G401.6 (cell line): ENCODE measurements at regions not wholly inside any gene's neighbourhood (a gene's known extent, or its start where the extent isn't known, plus 50 kb on each side); places are given as distances from the start of the nearest gene placed in this dataset.

Experiments used
- FAIRE-seq: peaks from 2 replicates; lab custom pipeline; 2012; peaks lifted over from hg19 to GRCh38; lab: Jason Lieb, UNC

DNA sequence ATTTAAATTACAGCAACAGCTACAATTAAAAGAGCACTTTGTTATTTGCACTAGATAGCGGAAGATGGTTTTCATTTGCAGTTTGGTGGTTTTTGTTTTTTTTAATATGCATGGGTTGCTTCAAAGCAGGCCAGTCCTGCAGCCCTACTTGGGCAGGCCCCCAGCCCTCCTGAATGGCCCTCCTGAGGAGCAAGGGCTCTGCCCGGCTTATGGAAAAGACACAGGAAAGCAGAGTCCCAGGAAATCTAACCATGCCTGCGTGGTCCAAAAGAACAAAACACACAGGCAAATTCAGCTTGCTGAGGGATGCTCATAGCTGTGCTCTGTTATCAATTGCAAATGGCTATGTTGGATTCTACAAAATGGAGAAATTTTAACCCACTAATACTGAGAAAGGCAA, 371.1 kb upstream of the ARID1B start:
- no peak for FAIRE-seq

DNA sequence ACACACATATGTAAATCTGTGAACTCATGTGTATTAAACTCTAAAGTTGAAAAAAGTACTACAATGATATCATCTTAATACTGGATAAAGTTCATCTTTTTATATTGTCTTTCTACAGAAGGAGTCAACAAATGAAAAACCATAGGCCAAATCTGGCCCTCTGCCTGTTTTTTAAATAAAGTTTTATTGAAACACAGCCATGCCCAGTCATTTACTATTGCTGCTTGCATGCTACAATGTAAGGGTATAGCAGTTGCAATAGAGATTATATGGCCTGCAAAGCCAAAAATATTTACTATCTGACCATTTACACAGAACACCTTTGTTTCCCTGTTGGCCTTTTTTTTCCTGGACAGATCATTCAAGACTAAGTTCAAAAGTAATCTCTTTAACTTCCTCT, 374.6 kb upstream of the ARID1B start:
- FAIRE-seq = no peak

DNA sequence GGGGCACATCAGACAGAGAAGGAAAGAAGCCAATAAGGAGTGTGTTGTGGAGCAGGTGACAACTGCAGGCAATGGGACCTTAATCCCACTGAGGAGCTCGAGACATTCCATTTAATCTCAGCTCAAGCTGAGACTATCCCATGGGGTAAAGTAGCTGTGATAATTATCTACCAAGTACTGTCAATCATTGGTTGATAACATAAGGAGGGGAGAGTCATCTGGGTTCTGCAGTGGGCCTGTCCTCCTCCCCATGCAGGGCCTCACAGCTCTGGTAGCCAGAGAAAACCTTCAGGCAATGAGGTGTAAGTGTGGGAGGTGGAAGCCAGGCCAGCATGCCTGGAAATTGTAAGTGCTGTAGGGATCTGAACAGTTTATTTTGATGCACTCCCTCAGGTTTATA, 375.0 kb upstream of the ARID1B start:
- FAIRE-seq = no peak

DNA sequence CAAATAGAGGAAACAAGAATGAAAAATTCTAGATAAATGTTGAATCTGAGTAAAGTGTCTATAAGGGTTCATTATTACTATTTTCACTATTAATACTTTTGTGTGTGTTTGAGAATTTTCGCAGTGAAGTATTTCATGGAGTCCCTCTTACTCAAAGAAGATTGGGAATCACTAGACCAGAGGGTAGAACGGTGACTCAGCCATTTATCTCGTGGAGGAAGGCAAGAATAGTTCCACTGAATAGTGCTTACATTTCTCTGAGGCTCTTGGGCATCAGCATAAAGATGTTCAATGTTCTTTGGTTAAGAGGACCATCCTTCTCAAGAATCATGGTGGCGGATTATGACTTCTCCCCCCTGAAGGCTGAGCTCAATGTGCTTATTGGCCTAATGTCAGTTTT, 376.7 kb upstream of the ARID1B start:
- no peak for FAIRE-seq

DNA sequence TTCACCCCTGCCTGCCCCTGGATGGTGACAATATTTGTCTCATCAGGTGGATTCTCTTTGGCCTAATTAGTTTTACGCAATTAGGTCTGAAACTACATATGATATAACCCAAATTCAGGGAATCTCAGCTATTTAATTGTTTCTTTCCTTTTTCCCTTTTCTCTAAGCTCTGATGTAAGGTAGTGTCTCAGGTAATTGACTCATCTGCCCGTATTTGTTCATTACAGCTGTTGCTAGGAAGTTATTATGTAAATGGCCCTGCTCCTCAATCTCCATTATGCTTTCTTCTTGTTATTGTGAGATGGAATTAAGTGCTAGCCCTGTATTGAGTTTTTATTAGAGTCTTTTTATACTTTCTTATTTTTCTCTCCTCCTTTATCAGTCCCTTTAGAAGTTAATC, 378.2 kb upstream of the ARID1B start:
- FAIRE-seq = no peak

DNA sequence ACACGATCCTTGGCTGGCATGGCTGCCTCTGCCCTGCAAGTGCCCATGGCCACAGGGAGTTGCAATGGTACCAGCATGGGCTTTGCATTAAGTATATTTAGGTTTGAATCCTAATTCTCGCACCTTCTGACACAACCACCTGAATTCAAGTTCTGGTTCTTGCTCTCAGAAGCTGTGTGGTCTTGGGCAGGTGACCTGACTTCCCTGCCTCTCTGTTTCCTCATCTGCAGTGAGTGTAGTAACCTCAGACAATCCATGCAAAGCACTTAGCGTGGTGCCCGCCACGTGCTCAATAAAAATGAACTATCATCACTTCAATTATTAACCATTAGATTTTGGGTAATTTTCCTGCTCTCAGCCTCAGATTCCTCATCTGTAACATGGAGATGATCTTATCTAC, 378.8 kb upstream of the ARID1B start:
- no peak for FAIRE-seq

DNA sequence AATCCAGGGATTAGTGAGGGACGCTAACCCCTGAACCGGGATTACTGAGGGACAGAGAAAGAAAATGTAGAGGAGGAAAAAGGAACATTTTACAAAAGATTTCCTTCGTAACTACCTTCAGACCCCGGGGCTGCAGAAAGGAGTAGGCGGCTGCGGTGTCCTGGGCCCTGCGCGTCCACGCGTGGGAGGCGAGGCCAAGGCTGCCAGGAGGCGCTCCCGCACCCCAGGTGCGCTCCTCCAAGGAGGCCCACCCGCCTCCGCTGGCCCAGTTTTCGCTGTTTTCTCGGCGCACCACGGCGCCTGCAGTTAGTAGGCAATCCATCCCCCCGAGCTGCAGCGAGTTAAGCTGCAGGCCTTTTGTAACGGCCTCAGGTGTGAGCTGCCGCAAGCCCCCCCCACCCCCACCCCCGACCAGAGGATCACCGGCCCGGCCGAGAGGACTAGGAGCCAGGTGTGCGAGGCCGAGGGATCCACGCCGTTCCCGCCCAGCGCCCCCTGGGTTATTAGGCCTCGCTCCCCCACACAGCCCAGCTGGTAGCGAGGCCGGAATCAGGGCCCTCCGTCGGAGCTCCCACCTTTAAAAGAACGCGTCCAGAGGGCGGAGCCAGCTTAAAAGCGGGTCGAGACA, 380.3 kb upstream of the ARID1B start:
- no peak for FAIRE-seq

DNA sequence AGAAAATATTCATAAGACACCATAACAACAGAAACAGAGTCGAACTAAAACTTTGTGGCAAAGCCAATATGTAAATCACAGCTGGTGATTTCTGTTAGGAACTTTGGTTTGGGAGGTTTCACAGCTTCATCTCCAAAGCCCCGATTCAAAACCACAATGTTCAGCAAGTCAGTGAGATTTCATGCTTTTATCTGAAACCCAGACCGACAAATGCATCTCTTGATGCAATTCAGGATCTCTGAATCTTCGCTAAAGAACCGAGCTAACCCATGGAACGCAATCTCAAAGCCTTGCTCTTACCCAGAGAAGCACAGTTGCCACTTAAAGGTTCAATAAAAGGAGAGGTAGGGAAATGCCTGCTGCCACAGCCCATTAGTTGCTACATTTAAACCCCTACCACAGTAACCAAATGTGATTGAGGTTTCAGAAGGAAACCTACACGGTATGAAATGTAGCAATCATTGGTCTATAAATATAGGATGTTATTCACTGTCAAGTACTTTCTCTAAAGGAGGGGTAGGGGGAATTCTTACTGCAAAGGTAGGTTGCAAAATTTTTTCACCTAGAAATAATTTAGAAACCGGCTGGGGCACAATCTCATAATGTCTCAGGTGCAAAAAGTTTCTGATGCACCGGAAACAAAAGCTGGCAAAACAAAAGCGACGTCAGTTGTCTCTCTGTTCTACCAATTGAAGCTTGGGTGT, 381.0 kb upstream of the ARID1B start:
- no peak for FAIRE-seq

DNA sequence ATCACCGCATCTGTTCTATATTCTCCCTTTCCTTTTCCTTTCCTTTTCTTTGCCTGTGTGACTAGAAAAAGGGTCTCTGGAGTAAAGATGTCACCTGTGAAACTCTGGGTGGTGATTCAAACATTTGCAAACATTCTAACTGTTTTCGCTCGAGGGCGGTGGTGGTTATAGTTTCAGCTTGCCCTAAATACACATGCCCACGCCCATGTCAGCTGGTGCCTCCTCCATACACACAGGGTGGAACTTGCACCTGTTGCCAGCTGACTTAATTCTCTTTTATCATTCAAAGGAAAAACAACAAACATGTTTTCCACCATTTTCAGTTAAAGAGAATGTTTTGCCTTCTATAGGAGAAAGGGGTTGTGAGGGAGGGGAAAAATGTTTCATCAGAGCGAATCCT, 381.9 kb upstream of the ARID1B start:
- no peak for FAIRE-seq

DNA sequence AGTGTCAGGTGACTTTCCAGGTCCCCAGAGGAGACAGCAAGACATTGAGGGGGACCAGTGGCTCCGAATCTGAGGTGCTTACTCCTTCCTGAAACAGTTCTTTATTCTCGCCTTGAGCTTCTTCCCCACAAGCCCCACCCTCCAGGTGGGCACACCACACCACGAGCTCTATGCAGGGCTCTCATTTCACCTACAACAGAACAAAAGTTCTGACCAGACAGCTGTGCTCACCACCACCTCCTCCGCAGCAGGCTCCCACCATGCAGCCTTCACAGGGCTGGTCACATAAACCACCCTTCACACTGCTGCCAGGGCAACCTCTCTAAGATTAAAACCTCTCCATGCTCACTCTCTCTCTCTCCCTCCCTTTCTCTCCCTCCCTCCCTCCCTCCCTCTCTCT, 384.5 kb upstream of the ARID1B start:
- no peak for FAIRE-seq

DNA sequence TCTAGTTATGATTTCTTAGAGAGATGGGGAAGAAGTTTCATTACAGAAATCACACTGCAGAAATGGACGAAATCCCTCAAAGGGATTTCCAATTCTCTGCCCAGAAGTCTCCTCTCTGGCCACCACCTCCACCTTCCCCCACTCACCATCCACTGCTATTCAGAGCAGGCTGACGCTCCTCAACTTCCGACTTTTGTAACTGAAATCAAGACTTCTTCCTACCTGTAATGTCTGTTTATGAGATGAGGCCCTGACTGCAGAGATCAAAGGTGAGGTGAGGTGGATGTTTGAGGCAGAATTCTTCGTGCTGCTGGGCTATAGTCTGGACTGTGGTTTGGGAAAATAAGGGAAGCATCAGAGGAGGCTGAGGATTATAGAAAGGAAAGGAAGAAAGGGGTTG, 385.2 kb upstream of the ARID1B start:
- no peak for FAIRE-seq

DNA sequence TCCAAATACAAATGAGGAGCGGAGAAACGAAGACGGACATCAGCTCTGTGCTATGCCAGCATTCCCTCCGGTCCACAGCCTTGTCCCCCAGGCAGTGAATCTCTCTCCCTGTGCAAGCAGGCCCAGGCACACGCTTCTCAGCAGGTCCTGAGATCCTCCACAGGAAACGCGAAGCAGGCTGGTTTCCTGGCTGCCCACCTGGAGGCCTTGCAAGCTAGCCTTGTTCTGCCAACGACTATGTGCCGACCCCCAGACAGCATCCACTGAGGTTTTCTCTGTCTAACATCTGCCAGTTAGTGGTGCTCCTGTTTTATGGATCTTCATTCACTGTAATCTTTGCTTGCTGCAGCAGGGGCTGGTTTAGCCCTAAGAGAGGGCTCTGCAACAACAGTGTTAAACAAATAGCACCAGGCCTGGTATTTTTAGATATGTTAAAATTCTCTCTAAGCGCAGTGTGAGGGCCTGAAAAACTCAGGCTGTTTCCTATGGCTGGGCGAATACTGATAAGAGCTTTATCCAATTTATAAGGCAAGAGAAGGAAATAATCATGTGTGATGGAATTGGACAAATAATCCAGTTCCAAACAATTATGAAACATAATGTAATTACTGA, 386.0 kb upstream of the ARID1B start:
- no peak for FAIRE-seq

DNA sequence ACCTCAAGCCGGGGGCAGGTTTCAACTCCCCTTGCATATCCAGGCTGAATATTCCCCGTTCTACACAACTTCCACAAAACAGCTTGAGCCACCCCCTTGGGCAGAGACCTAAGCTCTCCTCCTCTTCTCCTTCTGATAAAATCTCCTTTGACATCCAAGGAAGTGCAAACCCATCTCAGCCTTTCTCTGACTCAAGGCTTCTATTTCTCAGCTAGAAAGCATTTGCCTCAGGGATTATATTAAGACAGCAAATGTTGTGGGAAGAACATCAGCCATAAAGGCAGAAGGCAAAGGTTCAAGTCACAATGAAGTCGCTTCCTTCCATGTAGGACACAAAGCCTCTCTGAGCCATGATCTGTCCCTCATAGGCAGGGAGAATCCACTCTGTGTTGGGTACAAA, 386.6 kb upstream of the ARID1B start:
- no peak for FAIRE-seq

DNA sequence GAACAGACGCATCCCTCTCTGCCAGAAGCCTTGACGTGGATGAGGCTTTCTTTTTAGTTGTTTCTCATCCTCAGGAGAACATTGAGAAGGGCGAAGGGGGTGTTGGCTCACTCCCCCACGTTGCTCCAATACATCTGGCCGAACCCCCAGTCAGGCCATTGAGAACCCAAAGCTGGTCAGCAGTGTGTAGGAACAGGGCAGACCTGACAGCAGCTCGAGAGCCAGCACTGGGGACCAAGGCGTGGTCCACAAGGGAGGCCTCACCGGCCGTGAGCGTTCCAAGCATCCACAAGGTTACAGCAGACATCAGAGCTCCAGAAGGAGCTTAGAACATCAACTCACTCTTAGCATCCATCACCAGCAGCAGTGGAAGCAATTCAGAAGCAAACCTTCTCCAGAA, 387.9 kb upstream of the ARID1B start:
- no peak for FAIRE-seq

DNA sequence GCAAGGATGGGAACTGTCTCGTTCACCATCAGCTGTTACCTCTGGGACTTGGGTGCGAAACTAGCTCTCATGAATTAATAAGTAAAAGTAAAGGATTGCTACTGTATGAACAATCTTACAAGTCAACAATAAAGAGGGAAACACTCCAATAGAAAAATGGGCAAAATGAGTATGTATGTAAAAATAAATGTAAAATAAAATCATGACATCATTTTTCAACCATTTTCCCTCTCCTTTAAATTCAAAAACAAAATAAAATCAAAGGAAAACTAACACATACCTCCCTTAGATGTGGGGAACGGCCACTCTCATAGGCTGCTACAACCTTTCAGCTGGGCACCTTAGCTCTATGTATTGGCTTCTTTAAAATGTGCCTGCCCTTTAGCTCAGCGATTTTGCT, 389.7 kb upstream of the ARID1B start:
- FAIRE-seq = no peak

DNA sequence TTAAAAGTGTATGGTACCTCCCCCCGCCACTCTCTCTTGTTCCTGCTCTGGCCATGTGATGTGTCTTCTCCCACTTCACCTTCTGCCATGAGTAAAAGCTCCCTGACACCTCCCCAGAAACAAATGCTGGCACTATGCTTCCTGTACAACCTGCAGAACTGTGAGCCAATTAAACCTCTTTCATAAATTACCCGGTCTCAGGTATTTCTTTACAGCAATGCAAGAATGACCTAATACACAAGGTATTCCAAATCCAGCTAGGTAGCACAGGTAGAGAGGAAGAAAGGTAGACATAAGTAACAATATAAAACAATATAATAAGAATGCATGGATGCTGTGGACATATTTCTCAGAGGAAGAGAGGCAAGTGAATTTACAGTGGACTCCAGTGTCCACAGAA, 394.1 kb upstream of the ARID1B start:
- FAIRE-seq = no peak

DNA sequence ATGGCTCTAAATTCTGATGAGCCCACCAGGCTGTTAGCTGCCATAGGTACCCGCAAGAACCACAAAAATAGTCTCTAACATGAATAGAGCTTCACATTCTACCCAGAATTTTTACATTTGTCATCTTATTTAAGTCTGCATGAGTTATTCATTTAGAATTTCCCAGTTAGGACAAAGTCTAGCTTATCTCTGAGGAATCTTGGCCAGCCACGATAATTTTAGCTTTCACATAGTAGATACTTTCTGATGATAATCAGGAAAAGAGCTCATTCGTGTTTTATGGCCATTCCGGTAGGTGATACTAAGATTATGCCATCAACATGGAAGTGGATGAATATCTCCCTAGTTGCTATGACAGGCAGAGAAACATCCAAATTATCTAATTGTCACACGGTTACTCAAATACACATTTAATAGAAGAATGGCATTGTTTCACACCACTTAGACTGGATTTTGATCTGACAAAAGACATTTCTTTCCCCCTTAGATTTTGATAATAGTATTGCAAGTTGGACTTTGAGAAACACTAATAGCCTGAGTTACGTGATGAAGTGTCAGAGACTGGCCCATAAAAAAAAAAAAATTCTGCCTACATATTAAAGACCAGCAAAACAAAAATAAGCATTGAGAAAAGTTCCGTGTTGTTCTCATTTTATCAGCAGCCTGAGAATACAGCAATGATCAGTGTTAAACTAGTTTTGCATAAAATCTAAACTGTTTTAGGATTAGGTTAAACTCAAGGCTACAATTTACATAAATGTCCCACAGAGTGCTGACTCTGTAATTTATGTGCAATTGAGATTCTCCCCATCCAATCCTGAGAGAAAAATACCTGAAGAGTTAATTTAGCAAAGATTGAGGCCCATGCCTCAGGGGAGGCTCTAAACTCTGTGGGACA, 397.5 kb upstream of the ARID1B start:
- FAIRE-seq = no peak

DNA sequence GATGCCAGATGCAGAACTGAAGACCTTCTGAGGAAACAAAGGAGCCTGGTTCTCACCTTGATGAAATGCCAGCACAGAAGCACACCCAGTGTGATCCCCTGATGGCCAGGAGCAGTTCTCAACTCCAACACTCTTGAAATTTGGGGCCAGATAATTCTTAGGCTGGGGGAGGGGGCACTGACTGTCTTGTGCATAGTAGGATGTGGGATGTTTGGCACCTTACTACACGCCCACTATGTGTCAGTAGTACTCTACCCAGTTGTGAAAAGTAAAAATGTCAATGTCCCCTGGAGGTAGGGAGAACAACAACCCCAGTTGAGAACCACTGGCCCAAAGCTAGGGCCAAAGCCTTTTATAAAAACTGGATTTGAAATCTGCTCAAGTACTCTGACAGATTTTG, 398.3 kb upstream of the ARID1B start:
- no peak for FAIRE-seq

DNA sequence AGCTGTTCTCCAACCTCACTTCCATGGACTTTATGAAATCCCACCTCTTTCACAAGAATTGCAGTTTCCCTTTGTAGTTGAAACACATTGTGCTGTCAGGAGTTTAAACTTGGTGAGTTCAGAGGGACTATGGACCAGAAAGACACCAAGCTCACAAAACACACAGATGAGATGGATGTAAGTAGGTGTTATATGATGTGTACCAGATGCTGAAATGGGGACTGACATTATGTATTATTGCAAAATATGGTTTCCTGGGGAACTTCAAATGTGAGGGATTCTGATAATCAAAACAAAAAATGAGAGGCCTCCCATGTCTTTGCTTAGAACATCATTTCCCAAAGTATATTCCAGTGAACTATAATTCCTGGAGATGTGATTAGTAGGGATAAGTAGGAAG, 401.1 kb upstream of the ARID1B start:
- FAIRE-seq = no peak

DNA sequence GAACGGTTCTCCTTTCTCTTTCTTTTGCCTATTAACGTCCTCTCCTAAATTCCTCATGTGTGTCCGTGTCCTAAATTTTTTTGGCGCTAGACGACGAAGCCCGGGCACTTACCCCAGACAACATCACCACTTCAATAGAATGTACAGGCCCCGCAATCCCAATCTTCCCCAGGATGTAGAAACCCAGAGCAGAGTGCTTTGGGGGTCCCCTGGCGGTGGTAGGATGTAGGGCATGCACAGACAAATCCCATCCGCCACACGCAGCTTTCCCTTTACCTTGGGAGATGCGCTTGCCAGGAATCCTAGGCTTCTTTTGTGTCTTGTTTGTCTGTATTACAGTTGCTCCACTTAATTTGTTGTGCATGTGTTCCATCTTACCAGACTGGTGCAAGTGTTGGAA, 417.3 kb upstream of the ARID1B start:
- no peak for FAIRE-seq

DNA sequence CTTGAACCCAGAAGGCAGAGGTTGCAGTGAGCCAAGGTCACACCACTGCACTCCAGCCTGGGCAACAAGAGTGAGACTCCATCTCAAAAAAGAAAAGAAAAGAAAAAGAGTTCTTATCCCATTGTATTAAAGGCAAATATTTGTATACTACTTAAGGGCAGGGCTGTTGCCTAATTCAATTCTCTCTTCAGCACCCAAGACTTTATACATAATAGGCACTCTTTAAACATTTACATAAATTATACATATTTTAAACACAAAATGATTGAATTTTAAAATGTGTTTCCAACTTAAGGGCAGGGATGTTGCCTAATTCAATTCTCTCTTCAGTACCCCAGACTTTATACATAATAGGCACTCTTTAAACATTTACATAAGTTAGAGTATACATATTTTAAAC, 424.3 kb upstream of the ARID1B start:
- no peak for FAIRE-seq

DNA sequence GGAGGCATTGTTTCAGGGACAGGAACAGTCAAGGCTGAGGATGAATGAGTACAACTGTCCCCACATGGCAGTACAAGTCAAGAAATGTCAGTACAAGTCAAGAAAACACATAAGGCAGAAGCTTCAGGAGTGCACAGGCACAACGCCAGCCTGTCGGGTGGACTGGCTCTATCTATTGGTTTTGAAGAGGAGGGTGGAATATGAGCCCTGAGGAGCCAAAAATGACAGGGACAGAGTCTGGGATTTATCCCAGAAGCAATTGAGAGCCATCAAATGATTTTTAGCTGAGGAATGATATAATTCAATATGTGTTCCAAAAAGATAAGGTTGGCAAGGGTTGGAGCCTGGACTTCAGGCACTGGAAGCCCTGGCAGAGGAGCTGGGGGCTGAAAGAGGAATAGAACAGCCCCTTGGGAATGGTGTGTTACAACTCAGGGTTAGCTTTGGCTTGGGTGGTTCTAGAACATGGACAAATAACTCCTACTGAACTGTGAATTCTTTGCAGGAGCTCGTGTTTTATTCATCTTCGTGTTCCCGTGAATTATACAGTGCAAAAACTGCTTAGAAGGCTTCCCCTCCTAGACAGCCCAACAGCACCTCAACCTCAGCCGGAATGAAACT, 425.7 kb upstream of the ARID1B start:
- no peak for FAIRE-seq

DNA sequence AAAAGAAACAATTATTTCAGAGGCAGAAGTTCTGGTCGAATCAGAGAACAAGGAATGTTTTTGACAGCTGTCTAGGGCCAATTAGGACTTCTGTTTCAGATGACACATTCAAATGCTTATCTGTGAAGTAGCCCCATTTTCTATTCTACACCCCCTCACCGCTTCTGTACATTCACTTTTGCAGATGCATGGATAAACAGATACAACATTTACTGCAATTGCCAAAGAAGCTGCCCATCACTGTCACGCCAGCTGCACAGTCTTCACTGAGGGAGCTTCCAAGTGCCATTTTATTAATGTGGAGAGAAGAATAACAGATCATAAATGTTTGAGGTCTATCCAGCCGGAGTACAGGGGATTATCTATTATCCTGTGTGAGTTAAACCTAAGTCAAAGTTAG, 426.8 kb upstream of the ARID1B start:
- FAIRE-seq = no peak
